NCI-H1436 (cell line): ENCODE measurements at regions not wholly inside any gene's neighbourhood (a gene's known extent, or its start where the extent isn't known, plus 50 kb on each side); places are given as distances from the start of the nearest gene placed in this dataset.
"Not testable (repeated sequence)": the region's sequence is repeated elsewhere in the genome, so short reads cannot be mapped to it uniquely, and the experiment has no call there.

ENCODE experiments used
- DNase-seq: peaks from one replicate; lab custom pipeline; 2025; lab: John Stamatoyannopoulos, UW

GRCh38 chr15:66865622-66866611, 163.9 kb downstream of the SMAD6 start:
- no peak for DNase-seq

GRCh38 chr15:66866656-66867055, 164.6 kb downstream of the SMAD6 start:
- DNase-seq, result no peak

- no peak for DNase-seq
Measured at GRCh38 chr15:66868918-66869317, 166.9 kb downstream of the SMAD6 start.

GRCh38 chr15:66870880-66871388, 168.9 kb downstream of the SMAD6 start:
- DNase-seq, result no peak

GRCh38 chr15:66872405-66872804, 170.4 kb downstream of the SMAD6 start:
- DNase-seq, result no peak

- not testable (repeated sequence) for DNase-seq
Measured at GRCh38 chr15:66873331-66873730, 171.3 kb downstream of the SMAD6 start.

GRCh38 chr15:66873856-66874255, 171.8 kb downstream of the SMAD6 start:
- no peak for DNase-seq

- DNase-seq, result no peak
Measured at GRCh38 chr15:66875588-66876420, 173.8 kb downstream of the SMAD6 start.

- no peak for DNase-seq
Measured at GRCh38 chr15:66876421-66876730, 174.3 kb downstream of the SMAD6 start.

- no peak for DNase-seq
Measured at GRCh38 chr15:66876731-66877476, 174.9 kb downstream of the SMAD6 start.

- DNase-seq, result no peak
Measured at GRCh38 chr15:66877477-66878271, 175.6 kb downstream of the SMAD6 start.

- no peak for DNase-seq
Measured at GRCh38 chr15:66878761-66879160, 176.7 kb downstream of the SMAD6 start.

- DNase-seq, result no peak
Measured at GRCh38 chr15:66879531-66880368, 177.7 kb downstream of the SMAD6 start.

GRCh38 chr15:66880380-66881155, 178.5 kb downstream of the SMAD6 start:
- DNase-seq, result no peak

- no peak for DNase-seq
Measured at GRCh38 chr15:66881173-66881905, 179.3 kb downstream of the SMAD6 start.

- no peak for DNase-seq
Measured at GRCh38 chr15:66882251-66883020, 180.4 kb downstream of the SMAD6 start.

GRCh38 chr15:66883284-66883911, 181.4 kb downstream of the SMAD6 start:
- no peak for DNase-seq
